ENCODE measurements at regions not wholly inside any gene's neighbourhood (a gene's known extent, or its start where the extent isn't known, plus 50 kb on each side); places are given as distances from the start of the nearest gene placed in this dataset.

- WGBS (ENCODE audit: insufficient coverage, low coverage, low lambda C conversion rate, missing lambda C conversion rate) = 60% methylated on average over 5 of the region's 5 CpGs
- peak in 2 of 4 donors; percentile 45 to 52 for ATAC-seq
- Histone ChIP-seq H3K4me3 (no peak overlapping the region), H3K4me1 (no peaks in the 10 kb centered on the region), H3K36me3 (no peaks in the 10 kb centered on the region), H3K27ac (no peak overlapping the region), H3K27me3 (peaks cover 0 to 6% of the 10 kb centered on the region in 2 donors), H3K9me3 (no peaks in the 10 kb centered on the region)
- intact Hi-C loops (cut with DNase I) = no loop called here
- no peak for TF ChIP-seq POLR2A (IDR thresholded peaks at IDR 0.05)
- TF ChIP-seq CTCF (IDR thresholded peaks at IDR 0.05) = no peak
- DNase-seq = no peak
Observed at GRCh38 chr21:35478161-35479064, 429.3 kb upstream of the RUNX1 start.

DNA sequence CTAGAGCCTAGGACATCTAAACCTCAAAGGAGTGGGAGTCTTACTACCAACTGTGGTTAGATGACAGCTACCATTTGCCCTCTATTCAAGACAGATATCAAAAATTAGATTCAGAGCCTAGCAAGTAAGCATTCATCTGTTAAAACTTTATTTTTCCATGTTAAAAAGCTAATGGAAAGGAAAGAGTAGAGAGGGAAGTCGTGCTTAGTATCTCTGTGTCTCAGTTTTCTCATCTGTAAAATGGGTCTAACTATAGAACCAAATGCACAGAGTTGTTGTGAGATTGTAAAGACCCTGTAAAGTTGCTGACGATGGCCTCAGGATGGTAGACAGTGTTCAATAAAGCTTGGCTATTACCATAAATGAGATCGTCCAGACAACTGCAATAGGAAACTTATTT lies 428.5 kb upstream of the RUNX1 start:
- DNase-seq = no peak
- no peaks in the 10 kb centered on the region for H3K9me3 ChIP-seq
- TF ChIP-seq POLR2A (IDR thresholded peaks at IDR 0.05) = no peak
- no peak for TF ChIP-seq CTCF (IDR thresholded peaks at IDR 0.05)
- no peaks in the 10 kb centered on the region for H3K36me3 ChIP-seq
- 64% methylated on average over 3 of the region's 3 CpGs for WGBS (ENCODE audit: insufficient coverage, low coverage, low lambda C conversion rate, missing lambda C conversion rate)
- intact Hi-C loops (cut with DNase I) = no loop called here
- no peak overlapping the region for H3K27ac ChIP-seq
- no peak overlapping the region for H3K4me3 ChIP-seq
- ATAC-seq = no peak
- H3K4me1 ChIP-seq = no peaks in the 10 kb centered on the region
- peaks cover 0 to 6% of the 10 kb centered on the region in 2 donors for H3K27me3 ChIP-seq

DNA sequence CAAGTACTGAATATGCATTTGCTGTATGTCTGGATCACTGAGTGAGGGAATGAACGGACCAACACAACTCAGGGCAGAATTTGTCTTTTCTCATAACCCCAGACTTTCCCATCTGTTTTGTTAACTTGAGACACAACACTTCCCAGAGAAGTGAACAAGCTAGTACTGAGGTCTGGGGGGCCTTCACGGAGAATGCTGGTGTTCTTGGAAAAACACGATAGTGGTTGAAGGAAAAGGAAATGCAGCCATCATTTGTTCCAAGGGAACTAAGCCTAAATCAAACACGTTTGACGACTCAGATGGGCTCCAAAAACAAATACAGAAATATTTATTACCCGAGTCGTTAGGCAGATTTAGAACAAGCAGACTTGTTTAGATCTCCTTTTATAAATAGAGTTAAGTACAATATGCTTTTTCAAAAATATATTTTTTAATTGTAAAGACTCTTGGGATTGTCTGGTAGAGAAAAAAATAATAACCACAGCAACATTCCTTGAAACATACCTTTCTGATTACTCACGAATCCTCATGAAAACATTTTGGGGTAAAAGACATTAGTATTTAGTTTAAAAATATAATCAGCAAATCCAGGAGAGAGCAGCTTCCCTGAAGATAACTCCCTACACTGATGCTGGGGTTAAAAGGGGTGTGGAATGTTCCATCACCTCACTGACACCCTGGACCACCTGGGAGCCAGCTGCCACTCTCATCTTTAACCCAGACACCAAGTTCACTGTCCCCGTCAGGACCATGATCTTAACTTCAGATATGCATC lies 427.7 kb upstream of the RUNX1 start:
- intact Hi-C loops (cut with DNase I) = no loop called here
- TF ChIP-seq CTCF (IDR thresholded peaks at IDR 0.05) = no peak
- Histone ChIP-seq H3K36me3 (no peaks in the 10 kb centered on the region), H3K27ac (no peak overlapping the region), H3K9me3 (no peaks in the 10 kb centered on the region), H3K4me3 (no peak overlapping the region), H3K4me1 (no peaks in the 10 kb centered on the region), H3K27me3 (peaks cover 0 to 6% of the 10 kb centered on the region in 2 donors)
- DNase-seq (no peak), ATAC-seq (no peak)
- 40% methylated on average over 9 of the region's 9 CpGs for WGBS (ENCODE audit: insufficient coverage, low coverage, low lambda C conversion rate, missing lambda C conversion rate)

DNA sequence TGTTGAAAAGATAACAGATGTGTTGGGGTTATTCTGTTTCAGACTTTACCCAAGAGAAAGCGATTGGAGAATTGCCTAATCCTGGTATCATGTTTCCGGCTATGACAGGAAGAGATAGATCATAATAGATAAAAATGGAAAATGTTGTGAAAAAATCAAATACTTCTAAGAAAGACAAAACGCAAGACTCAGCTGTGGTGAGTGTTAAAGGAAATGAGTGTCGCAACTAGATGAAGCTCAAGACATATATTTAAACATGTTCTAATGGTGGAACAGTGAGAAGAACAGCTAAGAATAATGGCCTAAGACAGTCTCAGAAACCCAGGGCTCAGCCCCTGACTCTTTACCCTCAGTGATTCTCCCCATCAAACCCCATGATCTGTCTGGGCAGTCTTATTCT lies 426.7 kb upstream of the RUNX1 start:
- DNase-seq = no peak
- no peak overlapping the region for H3K4me3 ChIP-seq
- H3K9me3 ChIP-seq = no peaks in the 10 kb centered on the region
- WGBS (ENCODE audit: insufficient coverage, low coverage, low lambda C conversion rate, missing lambda C conversion rate) = 35% methylated on average over 4 of the region's 4 CpGs
- intact Hi-C loops (cut with DNase I) = no loop called here
- no peaks in the 10 kb centered on the region for H3K36me3 ChIP-seq
- H3K27me3 ChIP-seq = peaks cover 0 to 2% of the 10 kb centered on the region in 2 donors
- no peak for TF ChIP-seq POLR2A (IDR thresholded peaks at IDR 0.05)
- no peak for TF ChIP-seq CTCF (IDR thresholded peaks at IDR 0.05)
- ATAC-seq = peak in 2 of 4 donors; percentile 36 to 49
- no peaks in the 10 kb centered on the region for H3K4me1 ChIP-seq
- no peak overlapping the region for H3K27ac ChIP-seq
